HL-60 (cell line): ENCODE measurements at regions not wholly inside any gene's neighbourhood (a gene's known extent, or its start where the extent isn't known, plus 50 kb on each side); places are given as distances from the start of the nearest gene placed in this dataset.

Experiments used
- DNase-seq, 2 experiments: peaks; one replicate each; pipeline ENCODE4 v3.0.0-alpha.2; 2010 to 2020; ENCODE audit warnings: low read depth in 1 of 2, low spot score in 1 of 2
- H3K27ac ChIP-seq: fragments of 250-450 bp; sonication (Bioruptor Pico); replicated peaks from 2 replicates; pipeline ENCODE4 v1.5.1; 2020; ENCODE audit warnings: mild to moderate bottlenecking, moderate library complexity
- H3K27me3 ChIP-seq: fragments of 250-450 bp; sonication (Bioruptor Pico); 2 replicates; pipeline ENCODE4 v1.5.1; 2021; ENCODE audit warnings: mild to moderate bottlenecking, moderate library complexity; ENCODE audit not compliant: insufficient read depth, poor library complexity, severe bottlenecking
- H3K4me3 ChIP-seq: replicated peaks from 2 replicates; pipeline ENCODE4 v1.5.1; 2011; ENCODE audit warnings: mild to moderate bottlenecking, control low read depth, low read length; ENCODE audit not compliant: insufficient read depth
- GABPA ChIP-seq: IDR thresholded peaks from 2 replicates; pipeline ENCODE4 v1.6.1; 2012; ENCODE audit warnings: low read depth
- POLR2AphosphoS5 ChIP-seq: IDR thresholded peaks from 2 replicates; pipeline ENCODE4 v1.6.1; 2012; ENCODE audit warnings: low read depth
- SPI1 ChIP-seq: IDR thresholded peaks from 2 replicates; pipeline ENCODE4 v1.6.1; 2012; ENCODE audit warnings: low read depth, mild to moderate bottlenecking, borderline replicate concordance
- TF ChIP-seq, protein P1 (sequence below): IDR thresholded peaks from one replicate; pipeline ENCODE4 v1.5.1; 2011; ENCODE audit warnings: low read length, control low read depth, inconsistent platforms; ENCODE audit not compliant: insufficient read depth
- TF ChIP-seq, protein P2 (sequence below): IDR thresholded peaks from 2 replicates; pipeline ENCODE4 v1.6.1; 2012; ENCODE audit warnings: low read depth; ENCODE audit not compliant: insufficient replicate concordance

DNA sequence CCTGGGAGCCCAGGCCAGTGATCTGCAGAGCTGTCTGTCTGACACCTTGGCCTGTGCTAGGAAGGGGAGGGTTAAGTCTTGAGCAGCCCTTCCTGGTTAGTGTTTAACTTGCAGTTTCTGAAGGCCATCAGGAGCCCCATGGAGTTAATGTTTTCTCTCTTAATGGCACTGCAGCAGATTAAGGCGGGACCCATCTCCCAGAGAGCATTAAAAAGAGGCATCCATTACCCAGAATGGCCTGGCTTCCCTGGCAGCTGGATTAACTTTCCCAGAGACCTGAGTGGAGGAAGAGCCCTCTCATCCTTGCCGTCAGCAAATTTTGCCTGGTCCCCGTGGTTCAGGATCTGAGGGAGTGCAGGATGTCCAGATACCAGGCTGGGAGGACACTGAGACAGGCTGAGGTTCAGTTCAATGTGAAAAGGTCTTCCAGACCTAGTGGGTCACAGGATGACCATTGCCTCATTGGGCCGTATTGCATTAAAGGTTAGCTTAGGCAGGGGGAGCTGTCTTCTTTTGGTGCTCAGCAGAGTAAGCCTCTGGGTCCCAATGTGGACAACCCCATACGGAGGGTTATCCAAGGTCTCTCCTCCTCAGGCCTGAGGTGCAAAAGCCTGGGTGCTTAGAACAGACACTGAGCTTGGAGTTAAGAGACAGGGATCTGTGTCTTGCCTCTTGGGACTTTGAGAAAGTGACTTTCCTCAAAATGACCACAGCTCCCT is 522.6 kb downstream of the PTPRU start:
- Histone ChIP-seq H3K4me3 (no peak overlapping the region), H3K27me3 (no peaks in the 10 kb centered on the region), H3K27ac (no peak overlapping the region)
- TF ChIP-seq SPI1: no peak
- TF ChIP-seq, protein P1, sequence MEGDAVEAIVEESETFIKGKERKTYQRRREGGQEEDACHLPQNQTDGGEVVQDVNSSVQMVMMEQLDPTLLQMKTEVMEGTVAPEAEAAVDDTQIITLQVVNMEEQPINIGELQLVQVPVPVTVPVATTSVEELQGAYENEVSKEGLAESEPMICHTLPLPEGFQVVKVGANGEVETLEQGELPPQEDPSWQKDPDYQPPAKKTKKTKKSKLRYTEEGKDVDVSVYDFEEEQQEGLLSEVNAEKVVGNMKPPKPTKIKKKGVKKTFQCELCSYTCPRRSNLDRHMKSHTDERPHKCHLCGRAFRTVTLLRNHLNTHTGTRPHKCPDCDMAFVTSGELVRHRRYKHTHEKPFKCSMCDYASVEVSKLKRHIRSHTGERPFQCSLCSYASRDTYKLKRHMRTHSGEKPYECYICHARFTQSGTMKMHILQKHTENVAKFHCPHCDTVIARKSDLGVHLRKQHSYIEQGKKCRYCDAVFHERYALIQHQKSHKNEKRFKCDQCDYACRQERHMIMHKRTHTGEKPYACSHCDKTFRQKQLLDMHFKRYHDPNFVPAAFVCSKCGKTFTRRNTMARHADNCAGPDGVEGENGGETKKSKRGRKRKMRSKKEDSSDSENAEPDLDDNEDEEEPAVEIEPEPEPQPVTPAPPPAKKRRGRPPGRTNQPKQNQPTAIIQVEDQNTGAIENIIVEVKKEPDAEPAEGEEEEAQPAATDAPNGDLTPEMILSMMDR: no peak
- no peak for DNase-seq

DNA sequence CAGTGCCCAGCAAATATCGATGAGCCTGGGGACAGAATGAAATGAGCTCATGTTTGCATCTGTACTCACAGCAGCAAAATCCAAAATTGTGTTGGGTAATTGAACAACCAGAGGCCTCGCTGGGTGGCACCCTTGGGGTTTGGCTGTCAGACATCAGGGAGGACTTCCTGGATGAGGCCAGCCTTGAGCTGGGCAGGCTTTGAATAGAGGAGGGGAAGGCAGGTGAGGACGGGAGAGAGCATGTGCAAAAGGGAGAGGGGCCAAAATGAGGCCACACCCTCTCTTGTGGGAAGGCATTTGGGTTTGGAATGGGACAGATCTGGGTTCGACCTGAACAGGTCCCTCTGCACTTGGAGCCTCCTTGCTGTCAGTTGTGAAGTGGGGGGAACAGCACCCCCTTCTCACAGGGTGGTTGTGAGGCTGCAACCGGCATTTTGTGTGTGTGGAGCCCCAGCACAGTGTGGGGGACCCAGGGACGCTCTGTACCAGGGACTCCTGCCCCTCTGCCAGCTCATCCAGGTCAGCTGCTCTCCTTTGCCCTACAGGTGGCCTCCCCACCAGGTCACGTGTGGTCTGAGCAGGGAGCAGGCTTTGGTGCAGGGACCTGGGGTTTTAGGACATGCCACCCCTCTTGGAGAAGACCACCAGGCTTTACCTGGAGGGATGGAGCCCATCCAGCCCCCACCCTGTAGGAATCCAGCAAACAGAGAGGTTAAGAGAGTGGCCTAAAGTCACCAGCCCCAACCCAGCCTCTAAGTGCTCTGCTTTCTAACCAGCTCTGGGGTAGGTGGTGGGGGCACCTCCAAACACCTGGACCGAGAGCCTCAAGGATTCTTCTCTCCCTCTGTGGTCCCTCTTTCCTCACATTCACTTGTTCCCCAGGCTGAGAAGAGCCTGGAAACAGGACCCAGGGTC is 521.8 kb downstream of the PTPRU start:
- Histone ChIP-seq H3K27ac (no peak overlapping the region), H3K4me3 (no peak overlapping the region), H3K27me3 (no peaks in the 10 kb centered on the region)
- DNase-seq: no peak
- TF ChIP-seq POLR2AphosphoS5: no peak
- TF ChIP-seq, protein P1: no peak
- TF ChIP-seq, protein P2, sequence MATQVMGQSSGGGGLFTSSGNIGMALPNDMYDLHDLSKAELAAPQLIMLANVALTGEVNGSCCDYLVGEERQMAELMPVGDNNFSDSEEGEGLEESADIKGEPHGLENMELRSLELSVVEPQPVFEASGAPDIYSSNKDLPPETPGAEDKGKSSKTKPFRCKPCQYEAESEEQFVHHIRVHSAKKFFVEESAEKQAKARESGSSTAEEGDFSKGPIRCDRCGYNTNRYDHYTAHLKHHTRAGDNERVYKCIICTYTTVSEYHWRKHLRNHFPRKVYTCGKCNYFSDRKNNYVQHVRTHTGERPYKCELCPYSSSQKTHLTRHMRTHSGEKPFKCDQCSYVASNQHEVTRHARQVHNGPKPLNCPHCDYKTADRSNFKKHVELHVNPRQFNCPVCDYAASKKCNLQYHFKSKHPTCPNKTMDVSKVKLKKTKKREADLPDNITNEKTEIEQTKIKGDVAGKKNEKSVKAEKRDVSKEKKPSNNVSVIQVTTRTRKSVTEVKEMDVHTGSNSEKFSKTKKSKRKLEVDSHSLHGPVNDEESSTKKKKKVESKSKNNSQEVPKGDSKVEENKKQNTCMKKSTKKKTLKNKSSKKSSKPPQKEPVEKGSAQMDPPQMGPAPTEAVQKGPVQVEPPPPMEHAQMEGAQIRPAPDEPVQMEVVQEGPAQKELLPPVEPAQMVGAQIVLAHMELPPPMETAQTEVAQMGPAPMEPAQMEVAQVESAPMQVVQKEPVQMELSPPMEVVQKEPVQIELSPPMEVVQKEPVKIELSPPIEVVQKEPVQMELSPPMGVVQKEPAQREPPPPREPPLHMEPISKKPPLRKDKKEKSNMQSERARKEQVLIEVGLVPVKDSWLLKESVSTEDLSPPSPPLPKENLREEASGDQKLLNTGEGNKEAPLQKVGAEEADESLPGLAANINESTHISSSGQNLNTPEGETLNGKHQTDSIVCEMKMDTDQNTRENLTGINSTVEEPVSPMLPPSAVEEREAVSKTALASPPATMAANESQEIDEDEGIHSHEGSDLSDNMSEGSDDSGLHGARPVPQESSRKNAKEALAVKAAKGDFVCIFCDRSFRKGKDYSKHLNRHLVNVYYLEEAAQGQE: no peak
- no peak for TF ChIP-seq SPI1
- TF ChIP-seq GABPA: no peak

DNA sequence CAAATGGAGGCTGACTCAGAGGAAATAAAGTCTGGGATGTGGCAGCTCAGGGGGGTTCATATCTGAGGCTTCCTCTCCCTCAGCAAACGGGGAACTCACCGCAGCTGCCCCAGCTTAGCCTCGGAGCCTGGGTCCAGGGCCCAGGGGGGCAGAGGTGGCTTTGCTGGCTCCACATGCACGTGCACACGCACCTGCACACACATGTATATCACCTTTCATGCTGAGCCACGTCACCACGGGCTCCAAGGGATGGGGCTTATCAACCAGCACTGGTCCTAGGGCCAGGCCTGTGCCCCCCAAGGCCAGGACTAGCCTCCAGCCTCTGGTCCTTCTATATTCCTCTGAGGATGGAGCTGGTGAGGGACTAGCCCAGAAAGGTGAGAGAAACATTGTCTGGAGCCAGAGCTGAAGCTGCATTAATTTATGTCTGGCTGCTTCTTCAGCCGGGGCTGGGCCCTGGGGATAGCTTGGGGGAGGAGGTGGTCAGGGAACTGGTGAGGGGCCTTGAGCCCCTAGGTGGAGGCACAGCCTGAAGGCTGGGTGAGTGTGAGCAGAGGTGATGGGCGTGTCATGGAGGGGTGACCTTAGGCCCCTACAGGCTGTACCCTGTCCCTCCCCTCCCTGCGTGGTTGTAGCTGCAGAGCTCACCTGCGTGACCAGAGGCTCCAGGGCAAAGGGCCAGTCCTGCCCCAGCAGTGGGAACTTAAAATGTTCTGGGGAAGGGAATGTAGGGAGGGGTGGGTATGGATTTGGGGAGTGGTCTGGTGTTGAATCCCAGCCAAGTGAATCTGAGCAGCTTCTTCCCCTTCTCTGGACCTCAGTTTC is 520.8 kb downstream of the PTPRU start:
- H3K27me3 ChIP-seq: no peaks in the 10 kb centered on the region
- DNase-seq: no peak
- no peak overlapping the region for H3K27ac ChIP-seq
- no peak overlapping the region for H3K4me3 ChIP-seq
- no peak for TF ChIP-seq POLR2AphosphoS5
- TF ChIP-seq, protein P1: no peak
- TF ChIP-seq, protein P2: no peak
- TF ChIP-seq GABPA: no peak
- TF ChIP-seq SPI1: no peak
